GM18870 (cell line): ENCODE measurements at regions not wholly inside any gene's neighbourhood (a gene's known extent, or its start where the extent isn't known, plus 50 kb on each side); places are given as distances from the start of the nearest gene placed in this dataset.
"Not testable (repeated sequence)": the region's sequence is repeated elsewhere in the genome, so short reads cannot be mapped to it uniquely, and the experiment has no call there.

Source experiments
- ATAC-seq: cut with Tn5 transposase; IDR thresholded peaks from one replicate; pipeline ENCODE4 v1.9.1; 2021; ENCODE audit warnings: moderate library complexity; ENCODE audit not compliant: unreplicated experiment

- ATAC-seq, result no peak
These were observed 102.9 kb upstream of the TCF21 start for GRCh38 chr6:133786016-133786415.

GRCh38 chr6:133787122-133787521 is 101.8 kb upstream of the TCF21 start:
- no peak for ATAC-seq

DNA sequence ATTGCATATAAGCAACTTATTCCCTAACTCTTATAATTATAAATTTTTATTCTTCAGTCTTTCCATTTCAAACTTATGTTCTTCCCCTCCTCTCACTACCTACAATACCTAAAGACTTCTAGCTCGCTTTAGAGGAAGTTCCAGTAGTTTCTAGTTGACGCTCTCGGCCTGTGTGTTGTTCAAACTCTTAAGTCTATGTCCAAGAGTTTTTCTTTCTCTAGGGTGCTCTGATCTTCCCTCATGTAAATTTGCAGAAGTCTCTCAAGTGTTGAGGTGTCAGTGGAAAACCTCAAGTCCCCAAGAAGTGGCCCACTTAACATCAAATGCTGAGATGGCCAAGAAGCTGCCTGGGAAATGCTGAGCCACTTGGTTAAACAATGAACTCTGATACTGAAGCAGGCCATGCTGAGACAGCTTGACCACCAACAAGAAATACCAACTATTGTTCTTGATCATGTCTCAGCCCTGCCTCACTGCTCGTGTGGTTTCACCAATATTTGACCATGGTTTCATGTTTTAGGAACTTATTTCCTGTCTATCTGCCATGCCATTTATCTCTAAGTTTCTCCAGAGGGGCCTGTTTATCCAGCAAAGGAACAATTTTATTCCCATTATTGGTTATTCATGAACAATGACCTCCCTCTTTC is 100.9 kb upstream of the TCF21 start:
- ATAC-seq, result no peak

DNA sequence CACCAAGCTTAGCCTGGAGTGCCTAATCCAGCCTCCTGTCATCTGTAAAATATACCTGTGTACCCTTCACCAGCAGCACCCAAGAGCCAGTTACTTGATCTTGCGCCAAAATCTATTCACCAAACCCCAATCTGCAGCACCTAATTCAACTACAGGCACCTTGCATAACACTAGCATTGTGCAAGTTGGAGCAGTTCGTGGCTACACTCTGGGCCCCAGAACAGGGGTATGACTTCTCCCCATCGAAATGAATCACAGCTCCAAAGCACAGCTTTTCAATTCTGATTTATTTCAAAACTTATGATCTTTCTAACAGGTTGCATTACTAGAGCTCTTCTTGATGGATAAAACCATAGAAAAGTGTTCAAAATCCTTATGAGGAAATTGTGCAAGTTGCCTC is 100.4 kb upstream of the TCF21 start:
- ATAC-seq, result no peak

DNA sequence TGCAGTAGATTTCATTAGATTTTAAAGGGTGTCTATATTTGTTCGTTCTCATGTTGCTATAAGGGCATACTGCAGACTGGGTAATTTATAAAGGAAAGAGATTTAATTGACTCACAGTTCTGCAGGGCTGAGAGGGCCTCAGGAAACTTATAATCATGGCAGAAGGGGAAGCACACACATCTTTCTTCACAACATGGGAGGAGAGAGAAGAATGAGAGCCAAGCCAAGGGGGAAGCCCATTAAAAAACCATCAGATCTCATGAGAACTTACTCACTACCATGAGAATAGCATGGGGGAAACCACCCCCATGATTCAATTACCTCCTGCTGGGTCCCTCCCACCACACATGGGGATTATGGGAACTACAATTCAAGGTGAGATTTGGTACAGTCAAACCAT is 99.5 kb upstream of the TCF21 start:
- not testable (repeated sequence) for ATAC-seq

- ATAC-seq, result not testable (repeated sequence)
These were observed 98.2 kb upstream of the TCF21 start for GRCh38 chr6:133790756-133791155.

GRCh38 chr6:133795051-133795450 is 93.9 kb upstream of the TCF21 start:
- not testable (repeated sequence) for ATAC-seq

DNA sequence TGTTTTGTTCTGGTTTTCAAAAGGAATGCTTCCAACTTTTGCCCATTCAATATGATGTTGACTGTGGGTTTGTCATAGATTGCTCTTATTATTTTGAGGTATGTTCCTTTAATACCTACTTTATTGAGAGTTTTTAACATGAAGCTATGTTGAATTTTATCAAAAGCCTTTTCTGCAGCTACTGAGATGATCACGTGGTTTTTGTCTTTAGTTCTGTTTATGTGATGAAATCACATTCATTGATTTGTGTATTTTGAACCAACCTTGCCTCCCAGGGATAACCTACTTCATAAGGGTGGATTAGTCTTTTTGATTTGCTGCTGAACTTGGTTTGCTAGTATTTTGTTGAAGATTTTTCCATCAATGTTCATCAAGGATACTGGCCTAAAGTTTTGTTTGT is 92.7 kb upstream of the TCF21 start:
- no peak for ATAC-seq

DNA sequence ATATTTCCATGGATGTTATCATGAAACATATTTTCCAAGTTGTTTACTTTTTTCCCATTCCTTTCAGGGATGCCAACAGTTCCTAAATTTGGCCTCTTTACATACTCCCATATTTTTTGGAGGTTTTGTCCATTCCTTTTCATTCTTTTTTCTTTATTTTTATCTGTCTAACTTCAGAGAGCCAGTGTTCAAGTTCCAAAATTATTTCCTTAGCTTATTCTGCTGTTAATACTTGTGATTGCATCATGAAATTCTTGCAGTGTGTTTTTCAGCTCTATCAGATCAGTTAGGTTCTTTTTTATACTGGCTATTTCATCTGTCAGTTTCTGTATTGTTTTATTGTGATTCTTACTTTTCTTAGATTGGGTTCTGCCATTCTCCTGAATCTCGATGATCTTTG is 89.9 kb upstream of the TCF21 start:
- no peak for ATAC-seq

DNA sequence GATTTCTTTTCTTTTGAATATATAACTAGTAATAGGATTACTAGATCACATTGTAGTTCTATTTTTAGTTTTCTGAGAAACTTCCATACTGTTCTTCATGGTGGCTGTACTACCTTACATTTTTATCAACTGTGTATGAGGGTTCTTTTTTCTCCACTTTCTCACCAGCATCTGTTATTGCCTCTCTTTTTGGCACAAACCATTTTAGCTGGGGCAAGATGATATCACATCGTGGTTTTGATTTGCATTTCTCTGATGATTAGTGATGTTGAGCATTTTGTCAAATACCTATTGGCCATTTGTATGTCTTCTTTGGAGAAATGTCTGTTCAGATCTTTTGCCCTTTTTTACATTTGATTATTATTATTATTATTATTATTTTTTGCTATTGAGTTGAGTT is 86.1 kb upstream of the TCF21 start:
- no peak for ATAC-seq

- ATAC-seq, result no peak
These were observed 84.6 kb upstream of the TCF21 start for GRCh38 chr6:133804265-133804664.

DNA sequence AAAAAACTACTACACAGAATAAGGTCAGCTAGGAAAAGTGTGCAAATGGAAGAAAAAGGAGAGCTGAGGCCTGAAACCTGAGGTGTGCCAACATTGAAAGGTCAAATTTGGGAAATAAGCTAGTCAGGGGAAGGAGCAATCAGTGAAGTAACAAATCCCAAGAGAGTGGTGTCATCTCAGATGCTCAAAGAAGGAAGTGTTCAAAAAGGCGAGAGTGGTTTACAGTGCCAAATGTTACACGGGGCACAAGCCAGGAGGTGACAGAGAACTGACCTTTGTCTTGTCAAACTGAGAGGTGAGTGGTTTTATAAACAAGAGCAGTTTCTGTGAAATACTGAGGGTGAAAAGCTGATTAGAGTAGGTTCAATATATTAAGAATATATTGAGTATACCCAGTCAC is 83.0 kb upstream of the TCF21 start:
- peak; percentile 50 for ATAC-seq

GRCh38 chr6:133806382-133807140 is 82.4 kb upstream of the TCF21 start:
- no peak for ATAC-seq

- no peak for ATAC-seq
These were observed 81.4 kb upstream of the TCF21 start for GRCh38 chr6:133807501-133807900.

DNA sequence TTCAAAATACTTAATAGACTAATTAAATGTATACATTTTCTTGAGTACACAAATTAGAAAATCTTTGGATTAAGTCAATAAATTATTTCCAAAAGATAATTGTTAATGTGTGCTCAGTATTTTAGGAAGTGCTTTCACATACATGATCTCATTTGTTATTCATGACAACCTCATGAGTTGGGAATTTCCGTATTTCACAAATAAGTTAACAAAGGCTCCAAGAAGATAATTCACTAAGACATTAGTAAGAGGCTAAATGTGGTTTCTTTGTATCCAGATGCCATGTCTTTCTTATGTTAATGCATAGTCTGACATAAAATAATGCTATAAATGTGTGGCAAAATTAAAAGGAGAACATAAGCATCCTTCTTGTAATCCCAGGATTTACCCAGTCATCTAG is 79.5 kb upstream of the TCF21 start:
- ATAC-seq, result no peak

- no peak for ATAC-seq
These were observed 77.4 kb upstream of the TCF21 start for GRCh38 chr6:133811557-133811956.

DNA sequence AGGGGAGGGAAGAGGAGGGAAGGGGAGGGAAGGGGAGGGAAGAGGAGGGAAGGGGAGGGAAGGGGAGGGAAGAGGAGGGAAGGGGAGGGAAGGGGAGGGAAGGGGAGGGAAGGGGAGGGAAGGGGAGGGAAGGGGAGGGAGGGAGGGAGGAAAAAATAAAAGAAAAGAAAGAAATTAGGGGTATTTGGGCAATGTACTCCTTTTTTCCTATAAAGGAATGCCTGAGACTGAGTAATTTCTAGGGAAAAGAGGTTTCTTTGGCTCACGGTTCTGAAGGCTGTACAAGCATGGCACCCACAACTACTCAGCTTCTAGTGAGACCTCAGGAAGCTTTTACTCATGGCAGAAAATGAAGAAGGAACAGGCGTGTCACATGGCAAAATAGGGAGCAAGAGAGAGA is 76.5 kb upstream of the TCF21 start:
- not testable (repeated sequence) for ATAC-seq

GRCh38 chr6:133814238-133814637 is 74.7 kb upstream of the TCF21 start:
- no peak for ATAC-seq

- ATAC-seq, result no peak
These were observed 74.1 kb upstream of the TCF21 start for GRCh38 chr6:133814797-133815196.

GRCh38 chr6:133815313-133815712 is 73.6 kb upstream of the TCF21 start:
- no peak for ATAC-seq

- ATAC-seq, result no peak
These were observed 72.7 kb upstream of the TCF21 start for GRCh38 chr6:133816171-133816570.

DNA sequence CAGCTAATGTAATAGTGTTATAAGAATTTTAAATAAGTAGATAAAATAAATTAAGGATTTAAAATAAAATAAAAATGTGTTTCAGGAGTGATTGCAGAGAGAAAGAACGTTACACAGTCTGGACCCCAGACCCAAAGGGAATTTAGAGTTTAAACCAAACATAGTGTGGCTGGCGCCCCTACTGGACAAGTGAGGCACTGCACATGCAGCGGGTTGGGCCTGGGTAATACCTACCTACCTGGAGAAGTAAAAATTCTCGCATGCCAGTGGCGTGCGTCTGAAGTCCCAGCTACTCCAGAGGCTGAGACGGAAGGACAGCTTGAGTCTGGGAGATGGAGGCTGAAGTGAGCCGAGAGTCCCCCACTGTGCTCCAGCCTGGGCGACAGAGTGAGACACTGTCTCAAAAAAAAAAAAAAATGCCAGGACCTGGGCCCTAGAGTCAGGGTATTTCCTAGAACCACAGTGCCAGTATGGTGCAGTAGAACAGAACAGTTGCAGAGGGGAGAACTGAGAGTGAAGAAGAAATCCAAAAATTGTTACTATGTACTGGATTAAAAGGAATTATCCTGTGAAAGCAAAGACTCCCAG is 71.4 kb upstream of the TCF21 start:
- ATAC-seq, result no peak
